DND-41 (cell line): ENCODE measurements at regions not wholly inside any gene's neighbourhood (a gene's known extent, or its start where the extent isn't known, plus 50 kb on each side); places are given as distances from the start of the nearest gene placed in this dataset.
A peak's percentile ranks its signal among the peaks of the same experiment; 100 is the strongest.

ENCODE experiments used
- ATAC-seq: fragments of 200-7000 bp; cut with Tn5 transposase; 3 replicates; pipeline ENCODE4 v1.9.1; 2021; ENCODE audit warnings: low read depth; ENCODE audit not compliant: insufficient read depth
- DNase-seq: peaks from one replicate; pipeline ENCODE4 v3.0.0-alpha.2; 2020
- H2AFZ ChIP-seq: 2 replicates; pipeline ENCODE4 v1.6.0; 2012; ENCODE audit warnings: low read depth, low read length
- H3K27ac ChIP-seq: 2 replicates; pipeline ENCODE4 v1.5.1; 2012; ENCODE audit warnings: low read length, inconsistent platforms
- H3K27me3 ChIP-seq: fragments of 200-600 bp; sonication (generic); 2 replicates; pipeline ENCODE4 v1.6.0; 2012; ENCODE audit warnings: low read length, mild to moderate bottlenecking, inconsistent platforms; ENCODE audit not compliant: insufficient read depth, poor library complexity
- H3K36me3 ChIP-seq: 2 replicates; pipeline ENCODE4 v1.5.1; 2012; ENCODE audit warnings: low read length, inconsistent platforms; ENCODE audit not compliant: insufficient read depth
- H3K4me1 ChIP-seq: 2 replicates; pipeline ENCODE4 v1.5.1; 2012; ENCODE audit warnings: mild to moderate bottlenecking, low read length; ENCODE audit not compliant: insufficient read depth
- H3K4me2 ChIP-seq: 2 replicates; pipeline ENCODE4 v1.6.0; 2012; ENCODE audit warnings: mild to moderate bottlenecking, moderate library complexity, low read length, inconsistent platforms; ENCODE audit not compliant: insufficient read depth
- H3K4me3 ChIP-seq, 2 experiments: fragments of 200-600 bp in 1 of 2; shearing (Covaris generic) in 1 of 2; 2 replicates each; pipeline ENCODE4 v1.5.1; 2012 to 2016; ENCODE audit warnings: inconsistent platforms in 2 of 2, low read length in 2 of 2, mild to moderate bottlenecking in 2 of 2, low read depth in 1 of 2, moderate library complexity in 1 of 2
- H3K79me2 ChIP-seq: 2 replicates; pipeline ENCODE4 v1.6.0; 2012; ENCODE audit warnings: low read length, inconsistent platforms; ENCODE audit not compliant: insufficient read depth
- H3K9ac ChIP-seq: 2 replicates; pipeline ENCODE4 v1.6.0; 2012; ENCODE audit warnings: low read depth, mild to moderate bottlenecking, inconsistent platforms, low read length, moderate library complexity
- H3K9me3 ChIP-seq: 2 replicates; pipeline ENCODE4 v1.5.1; 2012; ENCODE audit warnings: low read length, moderate library complexity, mild to moderate bottlenecking, inconsistent platforms; ENCODE audit not compliant: insufficient read depth, severe bottlenecking
- H4K20me1 ChIP-seq: 2 replicates; pipeline ENCODE4 v1.6.0; 2012; ENCODE audit warnings: low read length; ENCODE audit not compliant: insufficient read depth
- CTCF ChIP-seq: IDR thresholded peaks from 2 replicates; pipeline ENCODE4 v1.5.1; 2012; ENCODE audit warnings: borderline replicate concordance, low read length, moderate library complexity, mild to moderate bottlenecking; ENCODE audit not compliant: poor library complexity, severe bottlenecking; ENCODE audit errors: extremely low read depth
- EZH2 ChIP-seq: IDR thresholded peaks from 3 replicates; pipeline ENCODE4 v1.6.1; 2012; ENCODE audit warnings: borderline replicate concordance, low read depth, mild to moderate bottlenecking, moderate library complexity, low read length, inconsistent platforms; ENCODE audit not compliant: severe bottlenecking

- Histone ChIP-seq H3K4me1 (no peaks in the 10 kb centered on the region), H3K79me2 (no peaks in the 10 kb centered on the region), H3K9ac (no peak overlapping the region), H2AFZ (no peak overlapping the region), H3K4me2 (no peak overlapping the region), H3K9me3 (no peaks in the 10 kb centered on the region), H3K27me3 (peaks cover 18% of the 10 kb centered on the region), H4K20me1 (no peaks in the 10 kb centered on the region), H3K36me3 (no peaks in the 10 kb centered on the region), H3K4me3 (no peak overlapping the region), H3K27ac (no peak overlapping the region)
- ATAC-seq (no peak), DNase-seq (no peak)
- no peak for TF ChIP-seq CTCF
Observed at GRCh38 chr11:32012049-32012448, 78.8 kb upstream of the RCN1 start.

GRCh38 chr11:32008880-32009551 lies 81.9 kb upstream of the RCN1 start:
- Histone ChIP-seq H3K4me2 (no peak overlapping the region), H3K4me3 (no peak overlapping the region), H3K27me3 (peaks cover 16% of the 10 kb centered on the region), H3K4me1 (no peaks in the 10 kb centered on the region), H3K27ac (no peak overlapping the region), H3K9me3 (no peaks in the 10 kb centered on the region), H4K20me1 (no peaks in the 10 kb centered on the region), H3K9ac (no peak overlapping the region), H3K36me3 (no peaks in the 10 kb centered on the region), H2AFZ (no peak overlapping the region), H3K79me2 (no peaks in the 10 kb centered on the region)
- TF ChIP-seq EZH2 (no peak), CTCF (no peak)
- DNase-seq (no peak), ATAC-seq (no peak)

GRCh38 chr11:32006799-32007388 lies 84.0 kb upstream of the RCN1 start:
- H3K36me3 ChIP-seq = no peaks in the 10 kb centered on the region
- H3K4me1 ChIP-seq = no peaks in the 10 kb centered on the region
- no peak overlapping the region for H3K4me3 ChIP-seq
- peaks cover 27% of the 10 kb centered on the region for H3K27me3 ChIP-seq
- H3K4me2 ChIP-seq = no peak overlapping the region
- H2AFZ ChIP-seq = no peak overlapping the region
- ATAC-seq = peak; percentile 76
- H3K27ac ChIP-seq = no peak overlapping the region
- DNase-seq = peak; percentile 33
- no peaks in the 10 kb centered on the region for H3K9me3 ChIP-seq
- H3K79me2 ChIP-seq = no peaks in the 10 kb centered on the region
- no peak overlapping the region for H3K9ac ChIP-seq
- TF ChIP-seq CTCF = peak; percentile 86
- no peak for TF ChIP-seq EZH2
- no peaks in the 10 kb centered on the region for H4K20me1 ChIP-seq
